ENCODE measurements at regions not wholly inside any gene's neighbourhood (a gene's known extent, or its start where the extent isn't known, plus 50 kb on each side); places are given as distances from the start of the nearest gene placed in this dataset.

GRCh38 chr5:167889276-167889675, 402.2 kb upstream of the WWC1 start:
- no peaks in the 10 kb centered on the region for H3K36me3 ChIP-seq (ENCODE audit: control insufficient read depth, insufficient read depth, low read length)
- TF ChIP-seq CTCF (IDR thresholded peaks at IDR 0.05): no peak
- no peak for ATAC-seq

GRCh38 chr5:167892352-167893115, 398.9 kb upstream of the WWC1 start:
- peaks cover 0 to 5% of the 10 kb centered on the region in 2 donors for H3K9me3 Mint-ChIP-seq
- TF ChIP-seq CTCF (IDR thresholded peaks at IDR 0.05): no peak
- H3K4me3 Mint-ChIP-seq: no peak overlapping the region
- Histone ChIP-seq H3K4me1 (ENCODE audit: control insufficient read depth, insufficient read depth, low read length) (no peaks in the 10 kb centered on the region), H3K9me3 (ENCODE audit: control insufficient read depth, insufficient read depth, low read length) (no peaks in the 10 kb centered on the region), H3K4me3 (ENCODE audit: low read length) (no peak overlapping the region), H3K27me3 (ENCODE audit: control insufficient read depth, insufficient read depth, low read length) (no peaks in the 10 kb centered on the region), H3K36me3 (ENCODE audit: control insufficient read depth, insufficient read depth, low read length) (no peaks in the 10 kb centered on the region), H3K27ac (ENCODE audit: low read length) (no peak overlapping the region)
- DNase-seq (no peak), ATAC-seq (no peak)
- H3K27me3 Mint-ChIP-seq (ENCODE audit: low read depth in 2 of 2): no peaks in the 10 kb centered on the region
- no peak overlapping the region for H3K27ac Mint-ChIP-seq
- 95% methylated on average over 2 of the region's 3 CpGs for WGBS (ENCODE audit: insufficient coverage)
- H3K36me3 Mint-ChIP-seq: no peaks in the 10 kb centered on the region
- intact Hi-C loops (cut with micrococcal nuclease): no loop called here
- H3K4me1 Mint-ChIP-seq: no peaks in the 10 kb centered on the region

More at GRCh38 chr5:167889276-167889675, 402.2 kb upstream of the WWC1 start:
- intact Hi-C loops (cut with micrococcal nuclease): no loop called here
- H3K27me3 Mint-ChIP-seq (ENCODE audit: low read depth in 2 of 2): no peaks in the 10 kb centered on the region
- no peaks in the 10 kb centered on the region for H3K36me3 Mint-ChIP-seq
- DNase-seq: no peak
- H3K4me3 ChIP-seq (ENCODE audit: low read length): no peak overlapping the region
- H3K27ac Mint-ChIP-seq: no peak overlapping the region
- H3K27ac ChIP-seq (ENCODE audit: low read length): no peak overlapping the region
- no peaks in the 10 kb centered on the region for H3K4me1 ChIP-seq (ENCODE audit: control insufficient read depth, insufficient read depth, low read length)
- 86% methylated on average over 9 of the region's 9 CpGs for WGBS (ENCODE audit: insufficient coverage)
- H3K27me3 ChIP-seq (ENCODE audit: control insufficient read depth, insufficient read depth, low read length): no peaks in the 10 kb centered on the region
- peaks cover 0 to 3% of the 10 kb centered on the region in 2 donors for H3K9me3 Mint-ChIP-seq
- H3K9me3 ChIP-seq (ENCODE audit: control insufficient read depth, insufficient read depth, low read length): no peaks in the 10 kb centered on the region
- H3K4me3 Mint-ChIP-seq: no peak overlapping the region
- no peaks in the 10 kb centered on the region for H3K4me1 Mint-ChIP-seq

GRCh38 chr5:167893271-167893670, 398.2 kb upstream of the WWC1 start:
- no peaks in the 10 kb centered on the region for H3K4me1 ChIP-seq (ENCODE audit: control insufficient read depth, insufficient read depth, low read length)
- H3K27me3 ChIP-seq (ENCODE audit: control insufficient read depth, insufficient read depth, low read length): no peaks in the 10 kb centered on the region
- Mint-ChIP-seq H3K36me3 (no peaks in the 10 kb centered on the region), H3K4me3 (no peak overlapping the region), H3K27ac (no peak overlapping the region), H3K9me3 (peaks cover 0 to 5% of the 10 kb centered on the region in 2 donors), H3K27me3 (ENCODE audit: low read depth in 2 of 2) (no peaks in the 10 kb centered on the region), H3K4me1 (no peaks in the 10 kb centered on the region)
- H3K9me3 ChIP-seq (ENCODE audit: control insufficient read depth, insufficient read depth, low read length): no peaks in the 10 kb centered on the region
- intact Hi-C loops (cut with micrococcal nuclease): no loop called here
- no peak overlapping the region for H3K27ac ChIP-seq (ENCODE audit: low read length)
- no peak for TF ChIP-seq CTCF (IDR thresholded peaks at IDR 0.05)
- H3K36me3 ChIP-seq (ENCODE audit: control insufficient read depth, insufficient read depth, low read length): no peaks in the 10 kb centered on the region
- WGBS (ENCODE audit: insufficient coverage): 67% methylated on average over 3 of the region's 7 CpGs
- H3K4me3 ChIP-seq (ENCODE audit: low read length): no peak overlapping the region
- ATAC-seq (no peak), DNase-seq (no peak)

All from natural killer cell (primary cell).